TTC549 (cell line): ENCODE measurements at regions not wholly inside any gene's neighbourhood (a gene's known extent, or its start where the extent isn't known, plus 50 kb on each side); places are given as distances from the start of the nearest gene placed in this dataset.

Experiments used
- FAIRE-seq: peaks from 2 replicates; lab custom pipeline; 2012; peaks lifted over from hg19 to GRCh38; lab: Jason Lieb, UNC

DNA sequence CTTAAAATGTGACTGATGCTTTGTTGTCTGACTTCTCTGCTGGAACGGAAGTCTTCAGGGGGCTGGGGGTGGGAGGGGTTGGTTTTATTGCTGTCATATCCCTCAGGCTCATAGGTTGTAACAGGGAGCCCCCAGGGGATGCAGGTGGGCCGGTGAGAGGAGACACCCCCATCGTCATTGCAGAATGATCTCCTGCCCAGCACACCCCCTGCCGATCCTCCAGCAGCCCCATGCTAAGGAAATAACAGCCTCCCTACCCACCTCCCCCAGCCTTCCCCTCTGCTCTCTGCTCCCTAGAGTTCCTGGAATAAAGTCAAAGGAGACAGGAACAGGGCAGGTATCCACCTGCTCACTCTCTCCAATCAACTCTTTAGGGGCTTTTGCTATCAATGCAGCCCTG lies 270.1 kb upstream of the TNRC6C start:
- FAIRE-seq = no peak

DNA sequence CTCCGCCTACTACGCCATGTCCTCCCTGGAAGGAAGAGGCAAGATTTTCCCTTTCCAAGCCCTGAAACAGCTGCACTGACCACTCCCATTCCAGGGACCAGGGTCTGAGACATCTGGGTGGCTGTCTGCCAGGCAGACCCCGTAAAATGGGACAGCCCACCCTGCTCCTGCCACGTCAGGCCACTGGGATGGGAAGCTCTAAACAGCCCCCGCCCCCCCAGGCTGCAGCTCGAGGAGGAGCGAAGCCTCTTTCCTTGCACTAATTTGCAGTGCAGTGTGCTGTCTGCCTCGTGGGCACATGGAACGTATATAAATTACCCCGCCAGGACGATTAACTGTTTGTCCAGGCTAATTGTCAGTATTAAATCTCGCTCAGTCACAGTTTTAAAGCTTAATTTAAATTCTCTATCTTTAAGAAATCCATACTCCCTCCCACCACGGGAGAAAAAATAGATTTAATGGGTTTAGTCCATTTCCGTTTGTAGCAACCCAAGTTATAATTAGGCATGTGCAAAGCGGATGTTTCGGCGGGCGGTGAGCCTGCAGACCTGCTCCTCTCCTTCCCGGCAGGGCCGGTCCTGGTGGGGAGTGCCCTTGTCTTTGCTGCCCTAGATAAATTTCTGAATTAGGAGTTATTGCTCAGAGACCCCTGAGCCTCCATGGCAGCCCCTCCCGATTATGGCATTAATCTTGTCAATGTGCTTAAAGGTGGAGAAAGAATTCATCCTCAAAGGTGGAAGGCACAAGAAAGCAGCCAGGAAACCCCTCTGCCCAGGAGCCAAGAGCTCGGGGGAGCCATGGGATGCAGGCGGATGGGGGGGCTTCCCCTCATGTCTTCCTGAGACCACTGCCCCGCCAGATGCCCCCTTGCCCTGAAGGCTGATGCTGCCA lies 268.0 kb upstream of the TNRC6C start:
- FAIRE-seq = no peak

DNA sequence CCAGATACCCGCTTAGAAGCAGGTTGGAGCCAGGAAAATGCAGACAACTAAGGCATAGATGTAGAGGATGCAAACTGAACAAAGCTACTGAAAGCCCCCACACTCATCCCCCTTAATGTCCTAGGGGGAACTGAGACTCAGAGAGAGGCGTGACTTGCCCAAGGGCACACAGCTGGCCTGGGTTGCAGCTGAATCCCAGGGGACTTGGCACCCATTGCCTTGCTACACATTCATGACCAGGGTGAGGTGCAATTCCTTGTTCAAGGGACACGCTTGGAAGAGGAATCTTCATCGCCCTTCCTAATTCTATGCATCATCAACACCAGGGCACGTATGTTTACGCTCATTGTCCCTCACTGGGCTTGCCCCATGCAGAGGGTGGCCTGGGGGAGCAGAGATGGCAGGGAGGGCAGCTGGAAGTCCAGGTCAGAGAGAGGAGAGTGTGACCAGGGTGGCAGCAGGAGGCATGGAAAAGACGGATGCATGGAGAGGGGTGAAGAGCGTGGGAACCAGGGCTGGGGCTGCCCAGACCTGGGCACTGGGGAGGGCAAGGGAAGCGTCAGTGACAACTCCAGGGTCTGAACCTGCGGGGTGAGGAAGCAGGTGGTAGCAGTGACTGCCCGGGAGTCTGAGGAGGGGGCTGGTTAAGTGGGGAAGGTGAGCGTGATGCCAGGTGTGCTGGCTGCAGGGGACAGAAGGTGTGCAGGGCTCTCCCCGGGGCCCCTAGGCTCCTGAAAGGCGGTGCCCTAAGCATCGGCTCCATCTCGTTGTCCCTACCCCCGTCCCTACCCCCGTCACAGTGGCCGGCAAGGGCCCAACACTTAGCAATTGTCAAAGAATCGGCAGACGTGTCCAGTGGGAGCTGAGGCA lies 267.1 kb upstream of the TNRC6C start:
- FAIRE-seq = no peak

DNA sequence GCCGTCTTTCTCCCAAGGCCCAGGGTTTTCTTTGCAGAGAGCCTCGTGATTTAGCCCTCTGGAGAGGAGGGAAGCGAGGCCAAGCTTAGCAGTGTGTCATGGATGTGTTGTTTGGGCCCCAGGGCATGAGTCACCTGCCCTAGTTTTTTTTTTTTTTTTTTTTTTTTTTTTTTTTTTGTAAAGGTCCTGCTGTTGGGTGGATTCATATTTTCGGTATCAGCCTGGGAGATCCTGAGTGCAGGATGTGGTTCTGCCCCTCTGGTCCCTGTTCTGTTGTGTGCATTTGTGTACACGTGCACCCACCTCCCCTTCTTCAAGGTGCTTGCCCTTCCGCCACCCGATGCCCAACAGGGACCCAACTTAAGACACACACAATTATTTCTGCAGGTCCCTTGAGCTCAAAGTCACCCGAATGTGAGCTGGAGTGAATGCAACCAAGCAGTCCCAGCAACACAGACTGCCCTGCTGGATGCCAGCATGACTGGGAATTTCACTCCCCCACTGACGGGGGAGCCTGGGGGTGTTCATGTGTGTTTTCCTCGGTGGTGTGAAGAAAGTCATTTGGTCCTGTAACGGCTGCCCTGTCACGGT lies 265.8 kb upstream of the TNRC6C start:
- FAIRE-seq = no peak

DNA sequence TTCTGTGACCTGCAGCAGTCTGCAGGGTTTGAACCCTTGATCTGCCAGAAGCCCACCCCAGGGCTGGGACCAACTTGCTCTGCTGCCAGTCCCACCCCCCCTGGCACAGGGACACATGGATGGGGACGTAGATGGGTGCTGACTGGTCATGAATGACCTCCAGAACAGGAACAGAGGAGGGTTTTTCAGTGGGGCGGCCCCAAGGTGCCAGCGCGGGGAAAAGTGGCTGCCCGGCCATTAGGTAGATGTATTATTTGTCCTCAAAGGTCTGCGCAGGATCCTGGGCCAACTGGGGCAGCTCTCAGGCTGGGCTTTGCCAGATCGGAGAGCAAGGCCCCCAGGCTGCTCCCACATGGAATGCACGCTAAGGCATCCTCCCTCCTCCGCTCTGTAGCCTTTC lies 265.2 kb upstream of the TNRC6C start:
- FAIRE-seq = no peak

- FAIRE-seq = no peak
Observed at GRCh38 chr17:77693776-77694175, 264.7 kb upstream of the TNRC6C start.

DNA sequence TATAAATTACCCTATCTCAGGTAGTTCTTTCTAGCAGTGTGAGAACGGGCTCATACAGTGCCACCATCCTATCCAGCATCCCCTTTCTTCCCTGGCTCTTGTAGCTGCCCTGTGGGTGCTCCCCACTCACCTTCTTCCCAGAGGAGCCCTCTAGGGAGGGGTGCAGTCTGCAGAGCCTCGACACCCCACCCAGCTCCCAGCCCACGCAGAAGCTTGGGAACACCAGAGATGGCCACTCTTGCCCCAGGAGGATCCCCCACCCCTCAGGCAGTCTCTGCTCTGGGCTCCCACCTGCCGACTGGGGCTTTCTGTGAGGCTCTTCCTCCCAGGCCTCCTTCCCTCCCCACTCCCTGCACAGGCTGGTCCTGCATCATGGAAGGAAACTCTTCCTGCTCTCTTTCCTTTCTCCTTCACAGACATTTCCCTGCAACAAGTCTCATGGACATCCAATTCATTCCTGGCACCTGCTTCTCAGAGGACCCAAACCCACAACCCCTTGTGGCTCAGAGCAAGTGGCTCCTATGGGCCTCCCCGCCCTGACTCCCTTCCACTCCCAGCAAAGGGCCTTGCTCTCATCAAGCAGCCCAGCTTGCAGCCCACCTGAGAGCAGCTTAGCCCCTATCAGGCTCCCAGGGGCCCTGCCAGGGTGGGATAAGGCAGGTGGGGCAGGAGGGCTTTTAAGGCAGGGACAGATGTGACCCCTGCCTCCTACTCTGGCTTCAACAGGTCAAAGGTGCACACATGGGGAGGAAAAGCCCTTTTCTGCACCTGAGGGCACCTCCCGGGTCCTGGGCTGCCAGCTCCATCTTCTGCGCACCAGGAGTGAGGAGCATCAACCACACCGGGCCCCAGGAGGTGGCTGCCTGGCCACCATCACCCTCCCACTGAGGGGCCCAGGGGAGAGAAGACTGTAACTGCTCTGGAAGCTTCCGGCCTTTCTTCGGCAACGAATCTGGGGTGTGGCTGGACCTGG lies 263.8 kb upstream of the TNRC6C start:
- no peak for FAIRE-seq

GRCh38 chr17:77695386-77695785 lies 263.1 kb upstream of the TNRC6C start:
- no peak for FAIRE-seq

DNA sequence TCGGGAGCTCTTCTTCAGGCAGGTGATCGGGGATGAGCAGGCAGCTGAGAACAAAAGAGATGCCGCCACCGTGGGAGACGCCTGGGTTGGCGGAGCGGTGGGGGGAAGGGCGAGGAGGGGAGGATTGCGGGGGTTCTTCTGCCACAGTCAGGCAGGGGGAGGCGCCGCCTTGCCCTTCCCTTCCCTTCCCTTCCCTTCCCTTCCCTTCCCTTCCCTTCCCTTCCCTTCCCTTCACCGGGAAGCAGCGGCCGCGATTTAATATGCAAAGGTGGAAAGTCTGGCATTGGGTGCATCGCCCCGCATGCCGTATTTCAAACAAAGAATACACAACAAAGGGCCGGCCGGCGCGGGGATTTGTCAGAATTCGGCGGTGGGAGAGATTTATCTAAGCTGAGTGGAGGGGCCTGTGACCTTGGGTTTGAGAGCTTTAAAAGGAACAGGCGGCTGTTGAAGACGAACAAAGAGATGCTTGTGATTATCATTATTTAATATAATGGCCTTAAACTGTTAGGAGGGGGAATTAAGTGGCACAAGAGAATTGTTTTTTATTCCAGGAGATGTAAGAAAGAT lies 262.3 kb upstream of the TNRC6C start:
- FAIRE-seq = no peak

DNA sequence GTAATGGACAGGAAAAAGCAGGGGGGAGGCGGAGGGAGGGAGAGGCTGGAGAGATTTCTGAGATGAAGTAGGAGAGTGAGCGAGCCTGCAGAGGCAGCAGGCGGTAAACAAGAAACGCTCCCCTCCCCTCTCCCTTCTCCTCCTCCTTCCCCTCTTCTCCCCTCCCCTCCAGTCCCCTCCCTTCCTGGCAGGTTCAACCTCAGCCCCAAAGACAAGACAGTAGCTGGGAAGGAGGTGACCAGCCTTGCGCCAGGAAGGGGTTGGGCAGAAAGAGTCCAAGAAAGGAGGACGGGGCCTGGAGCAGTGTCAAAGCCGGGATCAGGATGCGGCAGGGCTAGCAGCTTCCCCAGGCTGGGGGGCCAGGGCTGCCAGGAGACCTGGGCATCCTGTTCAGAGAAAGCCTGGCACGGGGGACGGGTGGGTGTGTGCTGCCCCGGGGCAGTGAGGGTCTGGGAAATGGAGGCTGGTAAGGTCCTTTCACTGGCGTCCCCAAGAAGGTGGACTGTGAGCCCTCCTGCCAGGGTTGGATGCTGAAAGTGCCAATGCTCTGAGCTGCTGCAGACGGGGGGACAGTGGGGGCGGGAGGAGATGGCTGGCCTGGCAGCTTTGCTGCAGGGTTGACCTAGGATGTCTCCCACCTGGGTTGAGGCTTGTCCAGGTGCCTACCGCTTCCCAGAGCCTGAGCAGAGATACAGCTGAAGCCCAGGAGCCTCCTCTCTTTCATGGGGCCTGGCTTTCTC lies 261.6 kb upstream of the TNRC6C start:
- FAIRE-seq = no peak

- FAIRE-seq = no peak
Observed at GRCh38 chr17:77697480-77698400, 260.8 kb upstream of the TNRC6C start.

- no peak for FAIRE-seq
Observed at GRCh38 chr17:77698903-77699623, 259.4 kb upstream of the TNRC6C start.

DNA sequence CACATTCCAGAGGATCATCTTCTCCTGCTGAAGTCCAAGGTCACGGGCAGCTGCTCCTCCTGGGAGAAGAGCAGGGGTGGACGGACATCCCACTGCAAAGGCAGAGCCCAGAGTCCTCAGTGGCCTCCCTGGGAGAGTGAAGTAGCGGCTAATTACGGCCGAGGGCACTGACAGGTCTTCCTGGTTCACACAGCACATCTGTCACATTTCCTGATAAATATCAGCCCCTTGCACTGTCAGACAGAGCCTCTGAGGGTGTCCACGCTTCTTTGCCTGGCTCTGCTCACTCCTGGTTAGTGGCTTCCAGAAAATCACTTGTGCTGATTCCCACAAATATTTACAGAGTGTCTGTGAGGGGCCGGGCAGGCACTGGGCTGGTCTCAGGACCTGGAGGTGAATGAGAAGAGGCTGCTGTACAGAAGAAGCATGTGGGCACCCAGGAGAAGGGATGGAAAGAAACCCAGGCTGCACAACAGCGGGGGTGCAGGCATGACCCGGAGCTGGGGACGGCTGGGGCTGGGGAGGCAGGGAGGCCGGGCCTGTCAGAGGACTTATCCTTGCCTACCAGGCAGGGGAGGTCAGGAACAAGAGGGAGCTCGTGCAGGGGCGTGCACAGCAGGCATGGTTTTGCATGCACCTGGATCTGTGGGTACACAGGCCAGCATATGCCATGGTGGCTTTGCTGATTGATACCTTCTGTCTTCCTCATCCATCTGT lies 258.2 kb upstream of the TNRC6C start:
- no peak for FAIRE-seq

DNA sequence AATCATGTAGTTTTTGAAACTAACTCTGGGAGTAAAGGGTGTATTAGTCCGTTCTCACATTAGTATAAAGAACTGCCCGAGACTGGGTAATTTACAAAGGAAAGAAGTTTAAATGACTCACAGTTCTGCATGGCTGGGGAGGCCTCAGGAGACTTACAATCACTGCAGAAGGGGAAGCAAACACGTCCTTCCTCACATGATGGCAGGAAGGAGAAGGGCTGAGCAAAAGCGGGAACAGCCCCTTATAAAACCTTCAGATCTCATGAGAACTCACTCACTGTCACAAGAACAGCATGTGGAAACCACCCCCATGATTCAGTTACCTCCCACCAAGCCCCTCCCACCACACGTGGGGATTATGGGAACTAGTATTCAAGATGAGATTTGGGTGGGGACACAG lies 256.5 kb upstream of the TNRC6C start:
- FAIRE-seq = no peak

- FAIRE-seq = no peak
Observed at GRCh38 chr17:77704048-77704815, 254.3 kb upstream of the TNRC6C start.

DNA sequence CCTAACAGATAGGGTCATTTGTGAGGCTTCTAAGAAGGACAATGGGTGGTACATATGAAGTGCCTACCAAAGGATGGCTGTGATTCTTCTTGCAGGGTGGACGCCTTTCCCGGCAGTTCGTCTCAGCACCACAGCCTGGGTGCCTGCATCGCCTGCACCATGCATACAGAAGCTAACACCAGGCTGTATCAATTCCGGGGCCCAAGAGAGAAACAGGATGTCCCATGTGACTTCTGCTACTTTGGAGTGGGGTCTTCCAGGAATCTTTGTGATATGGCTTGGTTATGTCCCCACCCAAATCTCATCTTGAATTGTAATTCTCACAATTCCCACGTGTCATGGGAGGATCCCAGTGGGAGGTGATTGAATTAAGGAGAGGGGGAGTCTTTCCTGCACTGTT lies 251.6 kb upstream of the TNRC6C start:
- no peak for FAIRE-seq

GRCh38 chr17:77707546-77707945 lies 251.0 kb upstream of the TNRC6C start:
- no peak for FAIRE-seq
